Amniotic stem cell (primary cell): ENCODE measurements at regions not wholly inside any gene's neighbourhood (a gene's known extent, or its start where the extent isn't known, plus 50 kb on each side); places are given as distances from the start of the nearest gene placed in this dataset.
"Not testable (repeated sequence)": the region's sequence is repeated elsewhere in the genome, so short reads cannot be mapped to it uniquely, and the experiment has no call there.

Experiments
- DNase-seq: peaks from one replicate; lab custom pipeline; 2025; lab: John Stamatoyannopoulos, UW

DNA sequence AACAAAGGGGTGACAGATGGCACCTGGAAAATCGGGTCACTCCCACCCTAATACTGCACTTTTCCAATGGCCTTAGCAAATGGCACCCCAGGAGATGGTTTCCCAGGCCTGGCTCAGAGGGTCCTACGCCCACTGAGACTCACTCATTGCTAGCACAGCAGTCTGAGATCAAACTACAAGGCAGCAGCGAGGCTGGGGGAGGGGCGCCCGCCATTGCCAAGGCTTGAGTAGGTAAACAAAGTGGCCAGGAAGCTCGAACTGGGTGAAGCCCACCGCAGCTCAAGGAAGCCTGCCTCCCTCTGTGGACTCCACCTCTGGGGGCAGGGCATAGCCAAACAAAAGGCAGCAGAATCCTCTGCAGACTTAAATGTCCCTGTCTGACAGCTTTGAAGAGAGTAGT is 467.2 kb downstream of the EPHA7 start:
- DNase-seq: not testable (repeated sequence)

DNA sequence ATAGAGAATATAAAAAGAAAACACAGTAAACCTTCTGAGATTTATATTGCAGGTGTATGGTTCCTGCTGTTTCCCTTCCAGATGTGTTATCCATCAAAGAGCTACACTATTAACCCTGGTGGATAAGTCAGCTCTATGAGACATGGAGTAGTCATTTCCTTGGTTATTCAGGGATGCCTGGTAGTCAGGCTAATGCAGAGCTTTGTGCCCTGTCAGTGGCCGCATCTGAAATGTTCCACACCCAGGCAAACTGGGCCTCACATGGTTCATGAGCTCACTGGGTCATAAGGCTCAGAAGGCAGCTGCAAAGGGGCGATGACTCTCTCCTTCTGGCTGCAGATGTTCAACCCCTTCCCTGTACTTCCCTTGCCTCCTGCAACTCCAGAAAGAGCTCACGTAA is 473.6 kb downstream of the EPHA7 start:
- DNase-seq: no peak

DNA sequence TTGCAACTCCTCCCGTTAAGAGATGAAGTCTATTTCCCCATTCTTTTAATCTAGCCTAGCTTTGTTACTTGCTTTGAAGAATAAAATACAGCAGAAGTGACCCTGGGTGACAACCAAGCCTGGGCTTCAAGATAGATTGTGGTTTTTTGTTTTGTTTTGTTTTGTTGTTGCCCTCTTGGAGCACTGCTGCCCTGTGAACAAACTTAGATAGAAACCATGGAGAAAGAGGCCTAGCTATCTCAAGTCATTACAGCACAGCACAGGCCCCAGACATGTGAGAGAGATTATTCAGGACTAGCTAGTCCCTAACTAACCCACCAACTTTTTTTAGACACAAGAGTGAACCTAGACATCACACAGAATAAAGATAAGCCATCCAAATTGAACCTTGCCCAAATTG is 475.2 kb downstream of the EPHA7 start:
- no peak for DNase-seq

DNA sequence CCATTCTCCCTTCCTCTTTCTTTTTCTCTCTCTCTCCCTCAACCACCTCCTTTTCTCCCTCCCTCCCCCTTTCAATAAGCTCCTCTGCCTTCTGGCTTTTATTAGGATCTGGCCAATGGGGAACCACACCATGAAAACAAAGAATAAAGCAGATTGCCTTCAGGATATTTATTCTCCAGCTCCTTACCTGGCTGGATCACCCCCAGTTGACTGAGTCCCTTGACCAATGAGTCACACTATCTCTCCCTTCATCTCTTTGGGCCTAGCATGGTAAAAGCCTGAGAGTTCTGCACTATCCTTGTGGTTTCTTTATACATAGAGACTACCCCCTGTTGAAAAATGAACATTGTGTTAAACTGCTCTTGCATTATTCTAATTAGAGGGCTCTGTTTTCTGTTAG is 476.8 kb downstream of the EPHA7 start:
- no peak for DNase-seq

DNA sequence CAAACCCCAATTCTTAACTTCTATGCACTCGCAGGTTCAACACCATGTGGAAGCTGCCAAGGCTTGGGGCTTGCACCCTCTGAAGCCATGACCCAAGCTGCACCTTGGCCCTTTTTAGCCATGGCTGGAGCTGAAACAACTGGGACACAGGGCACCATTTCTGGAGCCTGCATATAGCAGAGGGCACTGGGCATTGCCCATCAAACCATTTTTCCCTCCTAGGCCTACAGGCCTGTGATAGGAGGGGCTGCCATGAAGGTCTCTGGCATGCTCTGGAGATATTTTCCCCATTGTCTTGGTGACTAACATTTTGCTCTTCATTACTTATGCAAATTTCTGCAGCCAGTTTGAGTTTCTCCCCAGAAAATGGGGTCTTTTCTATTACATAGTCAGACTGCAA is 484.7 kb downstream of the EPHA7 start:
- no peak for DNase-seq

DNA sequence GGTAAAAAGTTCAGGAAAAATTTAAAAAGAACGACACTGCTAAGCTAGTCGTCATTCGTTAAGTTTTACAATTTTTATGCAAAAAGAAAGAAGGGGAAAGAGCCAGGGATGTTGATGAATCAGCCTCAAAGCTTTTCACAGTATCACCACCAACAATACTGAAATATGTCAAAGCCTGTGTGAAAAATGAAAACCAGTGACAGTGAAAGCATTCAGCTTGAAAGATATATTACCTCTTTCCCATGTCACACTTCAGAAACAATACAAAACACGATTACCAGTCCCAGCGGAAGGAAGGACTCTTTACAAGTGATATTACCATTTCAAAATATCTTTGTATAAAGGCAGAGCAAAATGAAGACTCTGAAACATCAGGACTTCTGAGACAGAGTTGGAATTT is 489.2 kb downstream of the EPHA7 start:
- no peak for DNase-seq

DNA sequence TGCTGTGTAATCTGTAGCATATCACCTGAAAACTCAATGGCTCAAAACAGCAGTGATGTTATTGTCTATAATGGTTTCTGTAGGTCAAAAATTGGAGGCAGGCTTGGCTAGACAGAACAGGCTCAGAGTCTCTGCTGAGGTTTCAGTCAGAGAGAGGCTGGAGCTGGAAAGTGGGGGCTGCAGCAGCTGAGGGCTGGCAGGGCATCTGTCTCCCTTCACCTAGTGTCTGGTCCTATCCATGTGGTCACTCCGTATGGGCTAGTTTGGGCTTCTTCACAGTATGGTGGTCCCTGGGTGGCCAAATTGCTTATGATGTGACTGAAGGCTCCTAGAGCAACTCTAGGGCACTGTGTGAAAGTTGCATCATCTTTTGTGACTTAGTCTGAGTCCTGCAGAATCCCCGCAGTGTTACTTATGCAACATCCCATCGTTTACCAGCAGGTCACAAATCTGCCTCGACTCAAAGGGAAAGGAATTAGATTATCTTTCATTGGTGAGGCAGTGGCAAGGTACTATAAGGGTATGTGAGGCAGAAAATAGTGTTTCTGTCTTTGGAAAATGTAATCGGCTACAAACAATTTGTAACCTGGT is 497.0 kb downstream of the EPHA7 start:
- DNase-seq: no peak

DNA sequence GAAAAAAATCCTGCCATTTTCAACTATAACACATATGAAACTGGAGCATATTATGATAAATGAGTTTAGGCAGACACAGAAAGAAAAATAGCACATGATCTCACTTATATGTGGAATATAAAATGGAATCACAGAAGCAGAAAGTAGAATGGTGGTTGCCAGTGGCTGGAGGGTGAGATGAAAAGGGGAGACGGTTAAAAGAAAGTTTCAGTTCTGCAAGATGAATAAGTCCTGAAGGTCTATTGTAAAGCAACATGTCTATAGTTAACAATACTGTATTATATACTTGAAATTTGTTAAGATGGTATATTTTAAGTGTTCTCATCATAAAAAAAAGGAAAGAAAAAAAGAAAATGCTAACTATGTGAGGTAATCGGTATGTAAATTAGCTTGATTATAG is 503.9 kb downstream of the EPHA7 start:
- no peak for DNase-seq

DNA sequence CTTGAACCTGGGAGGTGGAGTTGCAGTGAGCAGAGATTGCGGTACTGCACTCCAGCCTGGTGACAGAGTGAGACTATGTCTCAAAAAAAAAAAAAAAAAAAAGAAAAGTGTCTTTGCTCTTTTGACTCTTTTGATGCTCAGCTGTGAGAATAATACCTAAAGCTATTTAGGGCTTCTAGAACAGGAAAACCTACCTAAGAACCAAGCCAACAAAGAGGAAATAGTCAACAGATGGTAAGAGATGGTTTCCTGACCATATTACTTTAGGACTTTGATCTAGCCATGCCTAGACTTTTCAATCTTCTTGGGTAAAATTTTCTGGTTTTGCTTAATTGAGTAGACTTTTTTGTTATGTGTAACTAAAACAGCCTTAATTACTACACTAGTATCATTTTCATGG is 508.1 kb downstream of the EPHA7 start:
- no peak for DNase-seq

DNA sequence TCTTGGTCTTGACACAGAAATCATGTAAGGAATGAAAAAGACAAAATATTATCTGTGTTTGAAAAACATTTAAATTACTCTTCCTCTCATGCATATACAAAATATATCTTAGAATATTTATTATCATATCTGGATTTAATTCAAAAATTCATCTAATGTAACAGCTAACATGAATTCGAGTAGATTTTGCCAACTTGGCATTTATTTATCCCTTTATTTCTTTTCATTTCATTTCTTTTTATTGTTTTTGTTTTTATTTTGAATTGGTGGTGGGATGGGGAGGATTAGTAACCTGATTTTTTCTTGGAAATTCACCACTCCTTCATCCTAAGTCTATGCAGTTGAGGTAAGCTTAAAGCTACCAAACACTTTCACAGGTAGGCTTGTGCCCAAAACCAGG is 508.7 kb downstream of the EPHA7 start:
- no peak for DNase-seq

DNA sequence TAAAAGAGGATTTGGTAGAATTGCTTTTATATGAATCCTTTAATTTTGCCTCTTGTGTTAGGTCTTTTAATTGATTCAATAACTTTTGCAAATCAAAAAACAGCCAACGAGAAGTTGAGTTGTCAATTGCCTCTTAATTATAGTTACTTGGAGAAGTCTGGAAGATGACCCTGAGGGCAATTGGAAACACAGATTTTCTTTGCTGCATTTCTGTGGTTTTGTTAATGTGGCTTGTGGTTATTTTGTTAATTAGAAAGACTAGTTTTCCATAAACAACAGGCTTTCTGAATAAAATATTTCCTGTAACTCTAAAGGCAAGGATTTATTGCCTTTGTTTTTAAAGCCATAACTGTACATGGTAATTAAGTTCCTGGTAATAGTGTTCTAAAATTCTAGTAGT is 513.0 kb downstream of the EPHA7 start:
- no peak for DNase-seq

DNA sequence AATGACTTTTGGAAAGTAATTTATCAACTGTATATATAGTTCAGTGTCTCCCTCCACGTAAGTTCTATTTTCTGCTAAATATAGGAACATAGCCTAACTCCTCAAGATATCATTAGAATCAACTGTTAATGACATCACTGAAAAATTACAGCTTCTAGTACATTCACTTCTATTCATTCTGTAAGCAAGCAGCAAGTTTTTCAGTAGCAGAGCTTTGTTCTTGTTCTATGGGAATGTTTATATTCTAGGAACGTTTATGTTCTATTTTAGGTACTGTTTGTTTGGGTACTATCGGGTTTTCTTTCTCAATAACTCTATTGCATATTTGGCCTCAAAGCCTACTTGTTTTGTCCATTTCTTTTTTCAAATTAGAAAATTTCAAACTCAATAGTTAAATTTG is 525.6 kb downstream of the EPHA7 start:
- no peak for DNase-seq

DNA sequence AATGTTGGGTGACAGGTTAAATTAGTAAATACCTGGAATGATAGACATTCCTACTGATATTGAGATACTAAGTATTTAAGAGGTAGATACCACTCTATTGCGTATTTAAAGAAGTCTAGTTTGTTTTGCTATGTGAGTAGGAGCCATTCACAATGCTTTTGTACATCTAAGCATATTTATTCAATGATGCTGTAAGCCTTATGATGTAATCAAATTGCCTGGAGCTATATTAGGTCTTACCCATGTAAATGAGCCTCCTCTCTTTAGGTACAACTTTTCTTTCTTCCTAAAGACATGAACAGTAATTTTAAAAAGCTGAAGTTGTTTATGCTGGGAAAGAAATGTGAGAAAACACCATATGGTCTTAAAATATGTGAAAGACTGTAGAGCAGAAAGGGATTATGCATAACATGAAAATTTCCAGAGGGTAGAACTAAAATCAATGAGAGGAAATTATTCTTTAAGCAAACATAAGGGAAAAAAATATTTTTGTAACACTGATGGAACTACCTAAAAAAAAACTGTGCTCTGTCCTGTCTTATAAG is 526.7 kb downstream of the EPHA7 start:
- DNase-seq: no peak

DNA sequence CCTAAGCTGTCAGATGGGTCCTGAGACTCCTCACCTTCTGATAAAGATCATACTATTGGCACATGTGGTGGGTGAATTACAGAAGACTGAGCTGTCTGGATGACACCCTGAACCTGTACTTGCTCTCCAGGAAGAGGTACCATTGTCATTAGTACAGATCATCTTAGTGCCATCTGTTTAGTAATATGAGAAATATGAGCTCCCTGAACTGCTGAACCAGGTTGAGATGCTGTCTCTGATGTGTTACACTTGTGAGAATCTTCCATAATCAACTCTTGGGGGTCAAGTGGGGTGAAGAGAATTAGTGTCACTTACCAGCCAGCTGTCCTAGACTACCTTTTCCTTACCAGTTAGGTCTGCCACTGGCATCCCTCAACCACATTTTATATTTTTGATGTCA is 531.0 kb downstream of the EPHA7 start:
- DNase-seq: no peak

DNA sequence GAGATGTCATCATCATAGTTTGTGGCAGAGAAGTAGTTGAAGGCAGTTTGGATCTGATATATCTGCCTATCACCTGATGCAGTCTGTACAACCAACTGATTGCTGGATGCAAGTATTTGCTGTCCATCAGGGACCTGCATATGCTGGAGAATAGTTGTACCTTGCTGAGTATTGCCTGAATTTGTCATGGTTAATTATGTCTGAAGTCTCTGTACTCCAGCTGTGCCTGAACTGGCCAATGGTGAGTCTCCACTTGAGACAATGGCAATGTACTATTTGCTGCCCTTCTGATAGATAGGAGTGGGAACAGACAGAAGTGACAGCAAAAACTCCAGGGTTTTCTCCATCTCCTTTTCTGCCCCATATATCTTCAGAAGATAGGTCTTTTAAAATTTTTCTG is 531.5 kb downstream of the EPHA7 start:
- no peak for DNase-seq

DNA sequence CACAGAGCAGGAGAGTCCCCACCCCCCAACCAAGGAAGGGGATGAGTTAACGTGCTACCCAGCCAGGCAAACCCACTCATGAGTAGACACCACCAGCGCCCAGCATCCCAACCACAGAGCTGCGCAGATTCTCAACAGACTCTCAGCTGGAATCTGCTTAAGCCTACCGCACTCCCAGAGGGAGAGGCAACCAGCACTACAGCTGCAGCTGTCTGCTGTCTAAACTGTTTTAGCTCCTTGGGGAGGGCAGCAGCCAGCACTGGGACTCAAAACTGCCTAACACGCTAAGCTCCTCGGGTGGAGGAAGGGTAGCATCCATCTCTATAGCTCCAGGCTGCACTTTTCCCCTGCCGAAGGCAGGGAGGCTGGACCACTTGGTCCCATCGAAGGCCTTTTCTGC is 539.8 kb downstream of the EPHA7 start:
- no peak for DNase-seq

DNA sequence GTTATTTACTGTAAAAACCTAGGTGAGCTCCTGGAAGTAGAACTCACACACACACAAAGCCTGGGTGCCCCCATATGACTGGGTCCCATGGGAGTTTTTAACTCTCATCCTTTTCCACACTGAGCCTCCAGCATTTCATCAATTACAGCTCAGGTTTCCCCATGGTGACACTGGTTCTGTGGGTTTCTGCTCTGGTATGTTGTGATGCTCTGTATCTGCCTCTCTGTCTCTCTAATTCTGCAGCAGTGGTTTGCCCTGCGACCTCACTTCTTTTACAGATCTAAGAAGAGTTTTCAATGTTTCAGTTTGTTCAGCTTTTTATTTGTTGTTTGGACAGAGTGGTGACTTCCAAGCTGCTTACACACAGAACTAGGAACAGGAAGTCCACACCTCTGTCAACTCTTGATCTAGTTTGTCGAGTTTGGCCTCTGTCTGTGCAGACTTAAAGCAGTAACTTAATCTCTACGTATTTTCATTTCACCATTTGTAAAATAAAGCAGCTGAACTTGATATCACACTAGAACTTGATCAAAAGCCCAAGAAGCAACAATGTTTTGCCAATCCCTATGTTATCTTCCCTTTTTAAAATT is 554.3 kb downstream of the EPHA7 start:
- no peak for DNase-seq

DNA sequence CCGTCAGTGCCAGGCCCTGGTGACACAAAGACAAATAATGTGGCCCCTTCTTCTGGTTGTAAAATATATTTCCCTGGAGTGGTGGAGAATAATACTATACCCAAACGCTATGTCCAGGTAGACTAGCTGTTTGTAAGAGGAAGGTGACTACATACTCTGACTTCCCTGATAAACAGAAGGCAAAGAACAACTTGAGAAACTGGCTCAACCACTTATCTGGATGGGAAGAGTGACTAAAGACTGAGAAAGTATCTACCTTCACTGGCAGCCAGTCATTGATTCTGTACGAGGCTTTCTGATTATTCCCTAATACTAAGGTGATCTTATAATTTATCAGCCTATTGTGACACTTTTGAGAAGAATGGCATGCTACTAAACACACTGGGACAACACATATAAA is 569.7 kb downstream of the EPHA7 start:
- no peak for DNase-seq

DNA sequence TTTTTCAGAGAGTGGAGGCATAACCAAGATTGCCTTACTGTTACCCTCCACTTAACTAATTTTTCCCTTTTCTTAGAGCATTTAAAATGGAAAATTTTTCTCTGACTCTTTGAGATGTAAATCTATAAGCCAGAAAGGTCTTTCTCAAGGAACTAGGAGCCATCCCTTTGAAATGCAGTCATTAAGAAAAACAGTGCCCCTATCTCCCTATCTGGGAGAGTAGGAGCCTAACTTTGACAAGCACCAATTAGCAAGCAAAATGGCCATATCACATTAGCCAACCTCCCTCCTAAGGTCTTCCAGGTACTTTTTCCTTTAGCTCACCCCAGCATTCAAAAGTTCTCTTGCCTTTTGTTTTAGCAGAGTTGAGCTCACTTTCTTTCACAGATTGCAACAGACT is 570.5 kb downstream of the EPHA7 start:
- no peak for DNase-seq

DNA sequence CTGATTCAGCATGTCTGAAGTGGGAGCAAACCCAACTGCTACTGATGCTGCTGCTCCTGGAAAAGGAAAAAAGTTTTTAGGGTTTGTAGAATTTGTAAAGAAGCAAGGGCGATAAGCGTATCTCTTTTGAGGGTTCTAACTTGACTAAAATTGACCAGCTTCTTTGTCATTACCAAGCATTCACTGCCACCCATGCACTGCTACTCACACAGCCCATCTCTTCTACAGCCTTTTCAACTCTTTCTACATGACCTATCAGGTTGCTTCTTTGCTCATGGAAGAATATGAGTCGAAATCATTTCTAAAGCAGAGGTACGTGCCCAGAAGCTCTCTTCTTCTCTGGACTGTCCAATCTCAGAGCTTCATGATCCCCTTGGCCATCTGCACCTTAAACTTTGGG is 570.9 kb downstream of the EPHA7 start:
- no peak for DNase-seq

DNA sequence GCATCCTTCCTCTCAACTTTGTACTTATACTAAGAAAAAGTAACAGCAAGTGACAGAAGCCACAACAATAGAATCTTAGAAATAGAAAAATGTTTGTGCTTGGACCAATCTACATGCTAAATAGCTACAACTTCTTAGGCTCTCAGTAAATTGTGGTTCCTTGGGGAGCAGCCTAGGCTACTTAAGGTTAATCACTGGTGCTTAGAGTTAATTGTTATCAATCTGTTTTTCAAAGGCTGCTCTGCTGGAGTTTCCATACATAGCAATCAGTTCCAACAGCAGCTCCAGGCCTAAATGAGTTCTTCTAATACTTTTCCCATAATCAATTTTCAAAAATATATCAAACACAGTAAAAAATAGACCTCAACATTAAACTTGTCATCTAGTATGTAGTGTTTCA is 571.4 kb downstream of the EPHA7 start:
- no peak for DNase-seq

DNA sequence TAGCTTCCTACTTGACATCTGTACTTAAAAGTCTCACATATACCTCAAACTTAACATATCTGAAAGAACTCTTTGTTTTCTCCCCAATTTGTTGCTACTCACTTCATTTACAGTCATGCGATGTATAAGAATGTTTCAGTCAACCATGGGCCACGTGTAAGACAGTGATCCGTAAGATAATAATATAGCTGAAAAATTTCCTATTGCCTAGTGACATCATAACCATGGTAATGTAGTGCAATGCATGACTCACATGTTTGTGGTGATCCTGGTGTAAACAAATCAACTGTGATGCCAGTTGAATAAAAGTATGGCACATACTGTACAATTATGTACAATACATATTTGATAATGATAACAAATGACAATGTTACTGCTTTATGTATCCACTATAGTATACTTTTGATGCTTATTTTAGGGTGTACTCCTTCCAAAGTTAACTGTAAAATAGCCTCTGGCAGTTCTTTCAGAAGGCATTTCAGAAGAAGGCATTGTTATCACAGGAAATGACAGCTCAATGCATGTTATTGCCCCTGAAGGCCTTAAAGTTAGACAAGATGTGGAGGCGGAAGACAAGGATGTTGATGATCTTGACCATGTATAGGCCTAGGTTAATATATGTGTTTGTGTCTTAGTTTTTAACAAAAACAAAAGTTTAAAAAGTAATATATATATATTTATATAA is 579.0 kb downstream of the EPHA7 start:
- no peak for DNase-seq

DNA sequence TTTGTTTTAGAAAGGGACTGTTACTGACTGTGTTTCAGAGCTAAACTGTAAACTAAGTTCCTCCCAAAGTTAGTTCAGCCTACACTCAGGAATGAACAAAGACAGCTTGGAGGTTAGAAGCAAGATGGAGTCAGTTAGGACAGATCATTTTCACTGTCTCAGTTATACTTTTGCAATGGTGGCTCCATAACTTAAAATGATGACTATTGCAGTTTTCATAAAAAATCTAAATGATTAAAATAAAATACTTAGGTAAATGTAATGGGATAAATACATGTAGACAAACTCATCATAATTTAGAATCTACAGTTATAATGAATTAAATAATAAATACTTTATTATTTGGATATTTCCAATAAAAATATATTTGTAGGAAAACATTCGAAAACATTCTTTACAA is 590.6 kb downstream of the EPHA7 start:
- no peak for DNase-seq

DNA sequence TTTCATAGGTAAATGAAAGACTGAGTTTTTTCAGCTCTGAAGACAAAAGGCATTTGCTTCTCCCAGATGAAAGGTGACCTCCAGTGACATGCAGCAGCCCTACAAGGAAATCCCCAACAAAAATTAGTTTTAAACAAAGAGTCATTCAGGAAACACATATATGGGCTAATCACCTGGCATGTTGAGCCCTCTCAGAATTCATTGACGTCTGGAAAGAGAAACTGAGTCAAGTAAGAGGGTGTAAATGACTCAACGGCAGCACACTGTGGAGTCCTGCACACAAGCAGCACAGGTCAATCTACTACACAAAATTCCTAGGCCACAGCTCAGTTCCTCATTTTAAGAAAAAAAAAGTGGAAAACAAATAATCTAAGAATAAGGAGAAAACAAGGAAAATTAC is 592.3 kb downstream of the EPHA7 start:
- no peak for DNase-seq
